Right lobe of liver (tissue), 4 donors: ENCODE measurements at regions not wholly inside any gene's neighbourhood (a gene's known extent, or its start where the extent isn't known, plus 50 kb on each side); places are given as distances from the start of the nearest gene placed in this dataset.

ENCODE experiments used
- POLR2A ChIP-seq: fragments of 450-650 bp; IDR thresholded peaks from one replicate; pipeline ENCODE4 v1.6.1; 2017; ENCODE audit warnings: antibody characterized with exemption, mild to moderate bottlenecking
- TF ChIP-seq, protein P1 (sequence below), 4 donors: fragments of 200-600 bp in 3 of 4; fragments of 450-650 bp in 1 of 4; IDR thresholded peaks; one replicate each; pipeline versions ENCODE4 v1.5.1 to v1.8.0; 2016 to 2022; ENCODE audit warnings: antibody characterized with exemption in 4 of 4, mild to moderate bottlenecking in 2 of 4
- donor health status: DM: no; HTN: no; CAD: no.
- donor health status: DM: no; HTN: no; CAD: no.
- donor health status: DM: no; HTN: yes; CAD: no.

- TF ChIP-seq, protein P1, sequence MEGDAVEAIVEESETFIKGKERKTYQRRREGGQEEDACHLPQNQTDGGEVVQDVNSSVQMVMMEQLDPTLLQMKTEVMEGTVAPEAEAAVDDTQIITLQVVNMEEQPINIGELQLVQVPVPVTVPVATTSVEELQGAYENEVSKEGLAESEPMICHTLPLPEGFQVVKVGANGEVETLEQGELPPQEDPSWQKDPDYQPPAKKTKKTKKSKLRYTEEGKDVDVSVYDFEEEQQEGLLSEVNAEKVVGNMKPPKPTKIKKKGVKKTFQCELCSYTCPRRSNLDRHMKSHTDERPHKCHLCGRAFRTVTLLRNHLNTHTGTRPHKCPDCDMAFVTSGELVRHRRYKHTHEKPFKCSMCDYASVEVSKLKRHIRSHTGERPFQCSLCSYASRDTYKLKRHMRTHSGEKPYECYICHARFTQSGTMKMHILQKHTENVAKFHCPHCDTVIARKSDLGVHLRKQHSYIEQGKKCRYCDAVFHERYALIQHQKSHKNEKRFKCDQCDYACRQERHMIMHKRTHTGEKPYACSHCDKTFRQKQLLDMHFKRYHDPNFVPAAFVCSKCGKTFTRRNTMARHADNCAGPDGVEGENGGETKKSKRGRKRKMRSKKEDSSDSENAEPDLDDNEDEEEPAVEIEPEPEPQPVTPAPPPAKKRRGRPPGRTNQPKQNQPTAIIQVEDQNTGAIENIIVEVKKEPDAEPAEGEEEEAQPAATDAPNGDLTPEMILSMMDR (IDR thresholded peaks at IDR 0.05): no peak
- no peak for TF ChIP-seq POLR2A
Measured at GRCh38 chr3:189551007-189551406, 80.2 kb upstream of the TP63 start.
